Stimulated activated CD8-positive, alpha-beta memory T cell treated with anti-CD3 and anti-CD28 coated beads, Interleukin-4, amount 100 ng/mL, for 24 hours (primary cell): ENCODE measurements at regions not wholly inside any gene's neighbourhood (a gene's known extent, or its start where the extent isn't known, plus 50 kb on each side); places are given as distances from the start of the nearest gene placed in this dataset.
"Not testable (repeated sequence)": the region's sequence is repeated elsewhere in the genome, so short reads cannot be mapped to it uniquely, and the experiment has no call there.

ENCODE experiments used
- DNase-seq: peaks from one replicate; pipeline ENCODE4 v3.0.0-alpha.2; 2020; ENCODE audit warnings: low read depth

DNA sequence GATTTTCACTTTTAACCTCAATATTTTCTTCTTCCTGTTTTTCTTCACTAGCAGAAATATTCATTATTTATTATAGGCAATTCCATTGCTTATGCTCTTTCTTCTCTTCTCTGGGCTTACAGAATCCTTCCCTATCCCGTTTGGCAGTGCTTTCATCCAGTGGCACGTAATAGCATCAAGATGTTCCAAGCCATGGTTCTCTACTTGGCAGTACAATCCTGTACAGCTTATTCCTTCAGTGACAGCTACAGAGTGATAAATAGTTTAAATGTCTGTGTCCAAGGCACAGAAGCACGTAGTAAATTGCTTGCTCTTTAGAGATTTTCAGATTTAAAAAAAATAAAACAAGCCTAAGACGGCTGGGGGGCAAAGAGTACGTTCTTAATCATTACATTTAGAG is 1964.3 kb downstream of the SUCLG1 start:
- DNase-seq, result no peak

DNA sequence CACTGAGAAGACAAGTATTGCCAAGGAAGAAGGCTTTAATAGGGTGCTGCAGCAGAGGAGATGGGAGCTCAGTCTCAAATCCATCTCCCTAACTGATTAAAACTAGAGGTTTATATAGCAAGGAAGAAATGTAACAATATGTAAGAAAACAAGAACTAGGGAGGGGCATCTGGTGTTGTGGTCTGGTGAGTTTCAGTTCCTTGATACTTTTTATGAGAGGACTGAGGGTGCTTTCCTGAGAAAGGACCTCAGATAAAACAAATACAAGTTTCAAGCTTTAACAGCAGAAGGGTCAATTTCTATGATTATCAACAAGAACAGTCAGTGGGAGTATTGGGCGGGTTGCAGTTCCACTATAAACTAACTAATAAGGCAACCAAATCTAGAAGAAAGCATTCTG is 1967.5 kb downstream of the SUCLG1 start:
- no peak for DNase-seq

DNA sequence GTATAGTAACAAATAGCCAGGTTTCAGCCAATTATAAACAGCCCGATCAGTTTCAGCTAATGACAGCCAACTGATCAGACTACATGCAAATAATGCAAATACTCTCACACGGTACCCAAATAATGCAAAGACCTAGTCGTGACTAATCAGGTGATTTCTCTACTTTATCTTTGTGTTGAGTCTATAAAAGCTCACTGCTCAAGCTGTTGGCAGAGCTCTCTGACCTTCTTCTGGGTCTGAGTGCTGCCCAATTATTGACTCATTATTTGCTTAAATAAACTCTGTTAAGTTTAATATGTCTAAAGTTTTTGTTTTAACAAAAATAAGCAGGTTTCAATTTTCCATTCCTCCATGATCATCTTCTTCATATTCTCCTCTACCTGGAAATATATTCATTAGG is 1971.7 kb downstream of the SUCLG1 start:
- DNase-seq, result no peak

DNA sequence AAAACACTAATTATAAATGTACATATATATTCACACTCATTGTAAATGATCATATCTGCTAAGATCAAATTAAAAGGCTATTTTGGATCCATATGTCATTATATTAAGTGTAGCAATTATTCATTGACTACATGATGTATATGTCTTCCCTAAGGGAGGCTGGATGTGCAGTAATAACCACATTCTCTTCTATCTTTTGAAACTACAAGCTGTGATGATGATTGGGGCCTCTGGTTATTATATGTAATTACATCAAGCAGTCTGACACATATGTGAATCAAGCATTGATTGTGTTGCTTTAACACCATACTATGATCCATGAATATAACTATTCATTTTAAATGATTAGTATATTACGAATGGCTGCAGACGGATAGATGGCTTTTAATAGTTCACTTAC is 1973.4 kb downstream of the SUCLG1 start:
- DNase-seq, result no peak

DNA sequence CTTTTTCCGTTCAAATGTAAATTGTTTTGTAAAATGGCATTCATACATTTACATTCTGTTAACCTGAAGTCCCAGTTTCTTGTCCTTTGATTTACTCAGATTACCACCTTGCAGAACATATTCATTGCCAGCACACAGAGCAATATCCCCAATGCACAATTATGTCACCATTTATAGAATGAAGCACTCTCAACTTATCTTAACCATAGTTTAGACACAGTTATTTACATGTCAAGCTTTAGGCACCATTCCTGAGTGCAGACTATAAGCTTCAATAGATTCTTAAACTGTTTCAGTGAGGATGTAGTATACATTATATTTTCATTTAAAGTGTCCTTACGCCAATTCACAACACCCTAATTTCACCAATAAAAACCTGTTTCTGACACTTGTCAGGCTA is 1977.9 kb downstream of the SUCLG1 start:
- DNase-seq, result no peak

DNA sequence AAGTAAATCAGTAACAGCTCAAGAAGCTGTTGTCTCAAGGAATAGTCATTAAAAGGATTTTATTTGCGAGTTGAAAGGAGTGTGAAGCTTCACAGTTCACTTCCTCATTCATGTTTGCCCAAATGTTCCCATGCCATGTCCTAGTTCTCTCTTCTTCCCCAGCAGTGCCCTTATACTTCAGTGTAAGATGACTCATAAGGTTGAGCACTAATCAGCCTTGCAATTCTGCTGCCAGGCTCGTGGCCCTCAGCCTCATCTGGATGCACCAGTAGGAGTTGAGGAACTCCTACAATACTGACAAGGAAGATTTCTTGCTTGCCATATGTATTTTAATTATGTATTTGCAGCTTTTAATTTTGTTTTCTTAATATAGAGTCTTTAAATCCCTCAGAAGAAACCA is 1980.4 kb downstream of the SUCLG1 start:
- no peak for DNase-seq

DNA sequence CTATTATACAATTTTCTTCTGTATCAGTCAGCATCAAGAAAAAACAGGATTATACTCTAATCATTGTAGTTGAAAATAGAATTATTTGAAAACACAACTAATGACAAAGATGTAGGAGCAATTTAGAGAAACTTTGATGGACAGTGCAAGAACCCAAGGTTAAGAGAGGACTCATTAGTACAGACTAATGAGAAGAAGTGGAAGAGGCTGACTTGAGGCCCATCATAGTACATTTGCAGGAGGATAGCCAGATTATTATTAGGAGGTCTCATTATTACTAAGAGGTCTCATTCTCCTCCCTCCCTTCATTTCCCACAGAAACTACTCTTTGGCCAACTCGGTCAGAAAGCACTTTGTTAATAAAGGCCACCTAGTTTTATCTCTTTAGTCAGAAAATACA is 1983.0 kb downstream of the SUCLG1 start:
- DNase-seq, result no peak

DNA sequence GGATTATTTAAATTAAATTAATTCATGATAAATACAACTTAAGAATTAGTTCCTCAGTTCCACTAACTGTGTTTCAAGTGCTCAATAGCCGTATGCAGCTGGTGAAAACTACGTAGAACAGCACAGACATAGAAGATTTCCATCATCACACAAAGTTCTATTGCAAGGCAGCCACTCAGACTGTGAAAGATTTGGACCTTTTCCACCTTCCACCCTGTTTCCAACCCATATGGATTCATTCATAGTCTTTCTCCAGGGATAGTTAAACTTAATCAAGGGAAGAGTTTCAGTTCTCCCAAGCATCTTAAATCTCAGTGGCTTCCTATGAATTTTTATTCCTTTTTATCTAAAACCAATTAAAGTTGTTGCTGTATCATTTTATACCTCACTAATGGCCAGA is 2030.8 kb downstream of the SUCLG1 start:
- no peak for DNase-seq

DNA sequence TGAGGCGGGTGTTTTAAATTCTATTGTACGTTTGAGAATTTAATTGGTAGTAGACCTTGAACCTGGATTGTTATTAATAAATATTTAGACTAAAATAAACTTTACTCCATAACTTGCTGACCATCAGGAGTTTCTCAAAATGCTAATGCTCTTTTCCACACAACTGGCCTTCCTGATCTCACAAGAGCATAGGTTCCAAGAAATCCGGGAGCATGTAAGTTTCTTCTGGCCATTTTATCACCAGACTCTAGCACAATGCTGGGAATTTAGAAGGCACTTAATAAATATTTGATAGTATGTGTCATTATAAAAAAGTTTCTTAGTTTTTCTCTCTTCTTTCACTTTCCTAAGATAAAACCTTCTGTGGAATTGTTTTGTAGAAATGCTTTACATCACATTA is 2047.1 kb downstream of the SUCLG1 start:
- DNase-seq, result no peak

DNA sequence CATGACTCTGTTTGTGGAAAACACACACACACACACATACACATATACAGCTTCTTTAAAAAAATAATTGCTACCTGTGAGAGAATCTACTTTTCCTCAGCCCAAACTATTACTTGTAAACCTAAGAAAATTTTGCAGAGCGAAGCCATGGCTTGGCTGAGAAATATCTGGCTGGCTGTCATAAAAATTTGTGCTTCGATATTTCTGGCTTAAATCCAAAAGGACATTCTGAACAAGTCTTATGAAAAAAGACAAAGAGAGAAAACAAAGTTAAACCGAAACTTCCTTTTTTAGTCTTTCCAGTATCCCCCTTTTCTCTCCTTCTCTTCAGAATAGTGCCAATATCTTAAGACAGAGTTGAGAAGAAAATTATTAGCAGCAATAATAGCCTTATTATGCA is 2048.0 kb downstream of the SUCLG1 start:
- no peak for DNase-seq

DNA sequence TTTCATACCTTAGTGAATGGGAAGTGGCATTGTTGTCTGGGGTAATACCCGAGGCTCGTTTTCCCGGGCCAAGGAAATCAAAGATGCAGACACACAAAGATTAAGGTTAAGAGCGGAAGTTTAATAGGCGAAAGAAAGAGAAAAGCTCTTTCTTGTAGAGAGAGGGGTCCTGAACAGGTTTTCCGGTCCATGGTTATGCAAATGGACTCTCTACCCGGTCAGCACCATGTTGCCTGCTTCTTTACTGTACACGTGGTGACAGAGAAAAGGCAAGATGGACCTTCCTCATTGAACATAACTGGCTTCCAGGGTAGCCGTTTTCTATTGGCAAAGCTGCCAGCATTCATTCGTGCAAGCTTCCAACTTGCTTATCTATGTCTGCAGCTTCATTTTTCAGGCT is 2063.5 kb downstream of the SUCLG1 start:
- no peak for DNase-seq

DNA sequence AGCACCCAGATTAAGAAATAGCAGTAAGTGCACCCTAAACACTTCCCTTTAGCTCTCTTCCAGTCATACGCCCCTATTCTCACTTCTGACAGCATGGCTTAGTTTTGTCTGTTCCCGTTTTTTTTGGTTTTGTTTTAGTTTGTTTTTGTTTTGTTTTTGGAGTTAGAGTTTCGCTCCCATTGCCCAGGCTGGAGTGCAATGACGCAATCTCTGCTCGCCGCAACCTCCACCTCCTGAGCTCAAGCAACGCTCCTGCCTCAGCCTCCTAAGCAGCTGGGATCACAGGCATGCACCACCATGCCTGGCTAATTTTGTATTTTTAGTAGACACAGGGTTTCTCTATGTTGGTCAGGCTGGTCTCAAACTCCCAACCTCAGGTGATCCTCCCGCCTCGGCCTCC is 2067.7 kb downstream of the SUCLG1 start:
- DNase-seq, result no peak

DNA sequence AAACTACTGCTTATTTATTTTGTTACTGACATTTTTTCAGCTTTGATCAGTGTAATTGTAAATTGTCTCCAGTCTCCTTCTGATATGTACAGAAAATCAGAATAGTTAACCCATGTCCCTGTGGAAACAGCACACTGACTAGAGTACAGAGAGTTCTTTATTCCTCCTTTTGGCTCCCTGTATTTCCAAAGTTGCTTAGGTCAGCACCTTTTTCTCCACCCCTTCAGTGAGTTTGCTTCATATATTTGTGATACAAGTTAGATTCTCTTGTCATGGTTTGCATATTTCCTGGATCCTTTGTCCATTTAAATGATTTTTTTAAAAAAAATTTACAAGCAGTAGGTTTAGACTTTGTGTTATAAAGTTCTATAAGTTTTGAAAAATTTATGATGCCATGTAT is 2051.1 kb upstream of the LRRTM1 start:
- no peak for DNase-seq

DNA sequence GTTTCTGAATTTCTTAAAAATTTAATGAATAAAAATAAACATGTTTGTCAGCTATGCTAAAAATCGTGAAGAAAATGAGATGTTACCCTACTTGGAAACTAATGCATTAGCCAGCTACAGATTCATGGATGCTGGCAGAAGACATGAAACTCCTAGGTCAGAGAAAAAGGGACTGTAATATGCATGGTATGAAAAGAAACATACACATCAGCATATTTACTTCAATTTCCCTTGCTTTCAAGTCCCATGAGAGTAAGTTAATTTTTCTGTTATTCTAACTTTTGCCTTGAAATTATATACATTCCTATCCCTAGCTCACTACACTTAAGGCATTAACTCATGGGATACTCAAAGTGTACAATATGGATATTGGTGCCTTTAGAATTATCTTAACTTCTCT is 2041.4 kb upstream of the LRRTM1 start:
- no peak for DNase-seq

DNA sequence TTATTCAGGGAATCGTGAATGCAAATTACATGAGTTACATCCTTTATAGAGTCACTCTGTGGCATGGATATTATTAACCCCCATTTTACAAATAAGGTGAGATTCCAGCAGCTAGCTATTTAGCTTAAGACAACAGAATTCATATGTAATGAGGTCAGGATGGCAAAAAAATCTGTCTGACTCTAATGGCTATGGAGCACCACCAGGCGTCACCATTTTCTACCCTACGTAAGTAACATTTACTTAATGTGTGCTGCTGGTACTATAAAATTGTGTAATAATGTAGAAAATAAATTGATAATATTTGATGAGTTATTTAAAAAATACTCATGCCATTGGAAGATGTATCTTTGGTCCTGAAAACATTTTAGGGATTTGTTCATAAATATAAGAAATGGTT is 2040.1 kb upstream of the LRRTM1 start:
- DNase-seq, result no peak

DNA sequence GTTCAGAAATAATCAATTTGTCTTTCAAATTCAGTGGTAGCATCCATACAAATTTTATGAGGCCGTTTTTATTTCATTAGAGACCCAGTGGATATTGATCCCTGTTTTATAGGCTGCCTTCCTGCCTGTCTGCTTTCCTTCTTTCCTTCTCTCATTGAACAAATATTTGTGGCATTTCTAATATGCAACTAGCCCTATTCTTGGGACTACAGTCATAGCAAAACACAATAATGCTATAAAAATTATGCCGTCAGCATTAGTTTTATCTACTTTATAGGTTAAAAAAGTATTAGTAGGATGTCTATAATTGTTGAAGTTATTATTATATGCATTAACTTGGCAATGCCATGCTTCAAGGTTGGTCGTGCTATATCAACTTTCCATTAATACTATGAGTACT is 2037.8 kb upstream of the LRRTM1 start:
- DNase-seq, result no peak

DNA sequence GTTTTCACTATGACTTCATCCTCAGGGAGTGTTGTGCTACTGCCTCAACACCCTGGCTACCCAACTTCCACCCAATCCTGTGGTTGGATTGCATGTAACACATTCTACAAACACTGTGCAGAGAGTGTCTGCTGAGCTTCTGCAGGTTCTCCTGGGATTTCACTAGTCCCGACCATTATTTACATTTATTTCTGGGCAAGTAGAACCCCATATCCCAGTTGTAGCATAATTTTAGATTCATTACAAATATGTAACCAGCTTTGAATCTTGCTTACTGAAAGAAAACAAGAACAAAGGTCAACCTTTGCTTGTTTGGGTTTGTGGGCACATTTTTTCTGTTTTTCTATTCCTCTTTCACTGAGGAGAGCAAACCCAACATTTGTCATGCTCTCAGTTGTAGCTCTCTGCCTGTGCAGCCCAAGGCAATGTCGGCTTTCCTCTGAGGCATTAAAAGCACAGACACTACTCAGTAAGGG is 2036.1 kb upstream of the LRRTM1 start:
- DNase-seq, result no peak

DNA sequence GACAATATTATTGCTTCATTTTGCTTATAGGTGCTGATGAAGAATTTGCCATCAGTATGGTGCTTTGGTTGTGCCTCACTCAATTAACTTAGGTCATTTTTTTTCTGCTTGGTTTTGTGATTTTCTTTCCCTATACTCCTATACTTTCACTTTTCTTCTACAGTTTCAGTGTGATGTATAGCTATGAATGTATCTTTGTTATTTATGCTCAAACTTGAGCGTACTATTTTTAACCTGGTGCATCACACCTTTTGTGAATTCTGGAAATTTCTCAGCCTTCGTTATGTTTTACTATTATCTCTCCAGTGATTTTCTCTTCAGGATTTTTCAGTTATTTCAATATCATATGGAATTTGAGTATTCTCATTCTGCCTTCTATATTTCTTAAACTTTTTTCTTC is 2035.3 kb upstream of the LRRTM1 start:
- no peak for DNase-seq

DNA sequence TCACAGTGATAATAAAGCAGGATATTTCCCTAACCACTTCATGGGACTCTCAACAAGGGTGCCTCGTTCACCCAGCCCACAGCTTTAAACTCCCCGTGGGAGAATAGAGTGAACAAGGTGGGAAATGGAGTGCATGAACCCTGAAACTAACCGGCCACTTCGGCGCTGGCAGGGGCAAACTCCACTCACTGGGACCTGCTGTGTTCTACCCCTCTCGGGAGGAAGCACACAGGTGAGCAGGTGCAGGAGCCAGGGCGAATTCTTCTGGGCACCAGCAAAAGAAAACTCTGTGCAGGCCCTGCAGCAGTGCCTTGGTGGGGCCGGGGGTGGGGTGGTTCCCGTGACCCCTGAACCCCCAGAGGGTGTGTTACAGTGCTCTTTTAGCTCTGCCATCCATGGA is 2029.1 kb upstream of the LRRTM1 start:
- DNase-seq, result no peak

DNA sequence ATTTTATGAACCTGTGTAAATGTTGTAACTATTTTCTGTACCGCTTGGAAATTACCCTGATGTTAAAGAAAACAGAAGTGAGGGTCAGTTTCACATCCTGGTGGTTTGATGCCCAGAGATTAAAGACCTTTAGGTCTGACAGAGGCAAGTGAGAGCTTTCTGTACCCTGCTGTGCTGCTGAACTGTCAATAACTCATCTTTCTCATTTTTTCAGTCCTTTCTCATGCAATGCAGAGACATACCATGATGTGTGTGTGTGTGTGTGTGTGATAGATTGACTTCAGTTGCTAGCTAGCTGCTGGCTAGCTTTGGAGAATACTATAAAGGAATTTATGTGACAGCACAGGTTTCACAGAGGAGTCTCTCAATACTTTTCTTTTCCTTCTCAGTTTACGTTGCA is 2025.6 kb upstream of the LRRTM1 start:
- no peak for DNase-seq

DNA sequence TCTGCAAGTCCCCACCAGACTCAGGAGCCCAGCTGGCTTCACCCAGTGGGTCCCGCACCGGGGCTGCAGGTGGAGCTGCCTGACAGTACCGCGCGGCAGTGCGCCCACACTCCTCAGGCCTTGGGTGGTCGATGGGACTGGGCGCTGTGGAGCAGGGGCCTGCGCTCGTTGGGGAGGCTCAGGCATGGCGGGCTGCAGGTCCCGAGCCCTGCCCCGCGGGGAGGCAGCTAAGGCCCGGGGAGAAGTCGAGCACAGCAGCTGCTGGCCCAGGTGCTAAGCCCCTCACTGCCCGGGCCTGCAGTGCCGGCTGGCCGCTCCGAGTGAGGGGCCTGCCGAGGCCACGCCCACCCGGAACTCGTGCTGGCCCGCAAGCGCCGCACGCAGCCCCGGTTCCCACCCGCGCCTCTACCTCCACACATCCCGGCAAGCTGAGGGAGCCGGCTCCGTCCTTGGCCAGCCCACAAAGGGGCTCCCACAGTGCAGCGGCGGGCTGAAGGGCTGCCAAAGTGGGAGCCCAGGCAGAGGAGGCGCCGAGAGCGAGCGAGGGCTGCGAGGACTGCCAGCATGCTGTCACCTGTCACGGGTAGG is 2021.7 kb upstream of the LRRTM1 start:
- DNase-seq, result not testable (repeated sequence)

DNA sequence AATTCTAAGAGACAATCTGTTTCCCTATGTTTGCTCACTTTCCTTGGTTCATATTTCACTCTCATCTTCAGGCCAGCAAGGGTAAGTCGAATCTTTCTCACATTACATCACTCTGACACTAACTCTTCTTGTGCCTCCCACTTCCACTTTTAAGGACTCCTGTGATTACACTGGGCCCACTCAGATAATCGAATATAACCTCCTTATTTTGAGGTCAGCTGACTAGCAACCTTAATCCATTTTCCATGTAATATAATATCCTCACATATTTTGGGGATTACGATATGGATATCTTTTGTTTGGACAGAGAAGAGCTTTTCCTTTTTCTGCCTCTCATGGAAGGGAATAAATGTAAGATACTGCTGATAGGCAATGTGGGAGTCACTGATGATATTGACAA is 2015.7 kb upstream of the LRRTM1 start:
- DNase-seq, result no peak

DNA sequence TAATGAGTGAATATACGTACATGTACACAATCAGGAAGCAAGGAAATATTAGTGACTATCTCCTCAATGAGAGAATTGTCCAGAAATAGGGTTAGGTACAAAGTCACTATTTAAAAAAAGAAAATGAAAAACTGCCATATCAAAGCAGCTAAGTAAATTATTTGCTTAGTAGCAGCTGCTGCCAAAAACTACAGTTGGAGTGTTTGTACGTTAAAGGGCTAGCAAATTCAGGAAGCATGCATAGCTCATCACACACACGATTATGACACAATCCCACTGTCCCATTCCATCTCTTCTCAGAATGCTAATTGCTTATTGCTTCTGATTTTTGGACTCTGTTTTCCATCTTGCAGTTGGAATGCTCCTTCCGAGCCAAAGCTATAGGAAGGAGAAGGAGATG is 2012.5 kb upstream of the LRRTM1 start:
- DNase-seq, result no peak

DNA sequence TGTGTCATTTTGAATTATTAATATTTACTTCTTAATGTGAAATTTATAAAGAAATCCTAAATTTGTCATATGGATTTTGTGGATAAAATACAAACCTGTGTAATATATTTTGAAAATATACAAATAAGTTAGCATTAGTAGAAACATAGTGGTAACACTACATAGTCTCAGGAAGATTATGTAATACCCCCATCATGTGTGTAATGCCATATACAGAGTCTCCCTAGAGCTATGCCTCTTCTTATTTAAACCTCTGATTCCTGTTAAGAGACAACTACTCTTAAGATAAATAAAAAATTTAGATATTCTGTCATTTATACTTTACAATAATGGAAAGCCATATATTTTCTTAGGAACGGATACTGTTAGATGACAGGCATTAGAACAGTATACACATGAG is 2012.0 kb upstream of the LRRTM1 start:
- no peak for DNase-seq
